GM19395 (cell line): ENCODE measurements at regions not wholly inside any gene's neighbourhood (a gene's known extent, or its start where the extent isn't known, plus 50 kb on each side); places are given as distances from the start of the nearest gene placed in this dataset.

Experiments
- ATAC-seq: cut with Tn5 transposase; IDR thresholded peaks from one replicate; pipeline ENCODE4 v1.9.1; 2021; ENCODE audit warnings: mild to moderate bottlenecking, moderate library complexity; ENCODE audit not compliant: unreplicated experiment

DNA sequence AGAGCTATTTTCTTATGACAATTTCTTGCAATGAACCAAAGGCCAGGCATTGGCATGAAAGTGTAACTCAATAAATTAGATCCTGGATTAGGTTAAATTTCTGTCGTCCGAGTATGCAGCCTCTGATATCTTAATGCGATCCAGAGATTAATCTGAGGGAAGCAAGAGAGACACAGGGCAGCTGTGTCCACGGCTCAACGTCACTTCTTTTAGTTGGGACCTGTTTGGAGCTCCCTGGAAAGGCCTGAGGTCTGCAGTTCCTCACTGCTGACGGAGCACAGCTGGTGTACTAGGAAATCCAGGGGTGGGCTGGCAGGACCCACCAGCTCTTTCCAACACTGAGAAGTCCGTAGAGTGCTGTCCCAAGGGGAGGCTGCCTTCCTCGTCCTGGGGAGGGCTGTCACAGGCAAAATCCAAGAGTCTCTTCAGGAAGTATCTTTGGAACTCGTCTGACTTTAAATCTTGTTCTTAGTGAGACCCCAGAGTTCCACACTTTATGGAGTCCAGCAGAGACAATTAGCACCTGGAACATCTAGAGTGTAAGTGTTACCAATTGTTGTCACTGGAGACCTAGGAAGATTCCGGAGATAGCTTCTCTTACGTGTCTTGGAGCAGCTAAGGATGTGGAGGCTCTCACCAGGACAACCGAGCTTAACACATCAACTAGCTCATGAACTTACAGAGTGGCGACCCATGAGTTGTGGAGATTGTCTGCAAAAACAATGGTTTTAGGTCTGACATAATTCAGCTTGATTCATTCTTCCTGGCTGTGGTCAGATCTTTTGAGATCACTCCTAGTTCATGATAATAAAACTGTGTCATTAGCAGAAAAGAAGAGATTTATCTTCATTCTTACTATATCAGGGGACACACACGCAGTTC lies 173.7 kb downstream of the ACKR3 start:
- ATAC-seq: no peak

DNA sequence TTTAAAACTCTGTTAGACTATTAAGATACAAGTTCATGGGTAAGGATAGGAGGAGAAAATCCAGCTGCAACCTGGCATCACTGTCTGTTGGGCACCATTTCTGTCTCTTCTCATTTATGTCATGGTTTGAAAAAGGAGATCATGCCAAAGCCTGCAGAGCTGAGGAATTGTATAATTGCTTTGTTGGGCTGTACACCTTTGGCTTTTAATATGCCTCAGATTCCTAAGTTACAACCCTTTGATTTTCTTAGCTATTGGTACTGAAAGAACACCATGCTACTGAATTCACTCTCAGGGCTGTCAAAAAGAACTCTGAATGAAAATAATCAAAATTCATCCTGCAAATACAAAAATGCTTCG lies 174.3 kb downstream of the ACKR3 start:
- no peak for ATAC-seq

- ATAC-seq: no peak
Measured at GRCh38 chr2:236744281-236744705, 174.7 kb downstream of the ACKR3 start.

DNA sequence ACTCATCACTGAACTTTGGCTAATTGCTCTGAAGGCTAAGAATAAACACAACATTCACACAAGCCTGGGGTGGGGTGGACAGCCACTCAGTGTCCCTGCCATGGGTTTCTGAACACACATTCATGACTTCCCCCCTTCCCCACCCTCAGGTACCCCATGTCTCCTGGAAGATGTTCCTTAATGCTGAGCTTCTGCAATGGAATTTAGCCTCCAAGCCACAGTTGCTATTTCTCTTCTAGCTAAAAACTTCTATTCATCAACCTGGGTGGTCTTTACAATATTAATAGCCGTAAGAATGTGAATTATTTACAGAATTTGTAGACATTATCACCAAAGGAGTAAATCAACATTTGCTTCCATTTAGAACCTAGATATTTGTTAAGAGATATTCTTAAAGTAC lies 175.1 kb downstream of the ACKR3 start:
- no peak for ATAC-seq

- ATAC-seq: no peak
Measured at GRCh38 chr2:236745420-236746210, 176.0 kb downstream of the ACKR3 start.

- ATAC-seq: no peak
Measured at GRCh38 chr2:236746833-236747232, 177.2 kb downstream of the ACKR3 start.

- ATAC-seq: no peak
Measured at GRCh38 chr2:236747426-236747825, 177.8 kb downstream of the ACKR3 start.

- ATAC-seq: no peak
Measured at GRCh38 chr2:236747925-236748324, 178.3 kb downstream of the ACKR3 start.

GRCh38 chr2:236748385-236748784 lies 178.8 kb downstream of the ACKR3 start:
- no peak for ATAC-seq

DNA sequence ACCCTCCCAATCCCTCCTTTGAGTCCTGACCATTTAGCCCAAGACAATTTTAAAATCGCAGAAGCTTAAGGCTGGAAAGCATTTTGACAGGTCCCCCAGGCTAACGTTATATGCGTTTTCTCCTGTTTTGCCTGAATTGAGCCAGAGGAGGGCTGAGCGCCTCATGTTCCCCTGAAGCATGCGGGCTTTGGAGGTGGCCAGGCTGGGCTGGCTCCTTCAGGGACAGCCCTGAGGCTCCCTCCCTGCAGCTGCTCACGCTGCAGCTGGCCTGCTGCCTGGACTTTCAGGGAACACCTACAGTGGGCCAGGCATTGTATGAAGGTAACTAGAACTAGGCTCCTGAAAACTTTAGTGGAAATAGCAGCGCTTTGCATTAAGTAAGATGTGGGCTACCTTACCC lies 179.2 kb downstream of the ACKR3 start:
- no peak for ATAC-seq

GRCh38 chr2:236749346-236749745 lies 179.7 kb downstream of the ACKR3 start:
- ATAC-seq: no peak

- no peak for ATAC-seq
Measured at GRCh38 chr2:236752096-236752495, 182.5 kb downstream of the ACKR3 start.

GRCh38 chr2:236753606-236754270 lies 184.1 kb downstream of the ACKR3 start:
- no peak for ATAC-seq

GRCh38 chr2:236754271-236754944 lies 184.8 kb downstream of the ACKR3 start:
- ATAC-seq: no peak

GRCh38 chr2:236755278-236755840 lies 185.7 kb downstream of the ACKR3 start:
- no peak for ATAC-seq

GRCh38 chr2:236758406-236758805 lies 188.8 kb downstream of the ACKR3 start:
- ATAC-seq: no peak

GRCh38 chr2:236760246-236760645 lies 190.6 kb downstream of the ACKR3 start:
- ATAC-seq: no peak

DNA sequence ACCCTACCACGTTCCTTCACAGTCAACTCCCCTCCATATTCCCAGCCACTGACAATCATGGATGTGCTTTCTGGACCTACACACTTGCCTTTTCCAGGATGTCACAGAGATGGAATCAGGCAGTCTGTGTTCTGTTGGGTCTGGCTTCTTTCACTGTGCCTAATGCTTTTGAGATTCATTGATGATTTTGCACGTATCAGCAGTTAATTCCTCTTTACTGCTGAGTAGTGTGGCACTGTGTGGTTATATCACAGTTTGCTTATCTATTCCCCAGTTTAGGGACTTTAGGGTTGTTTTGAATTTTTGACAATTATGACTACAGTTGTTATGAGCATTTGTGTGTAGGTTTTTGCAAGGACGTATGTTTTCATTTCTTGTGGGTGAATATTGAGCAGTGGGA lies 191.7 kb downstream of the ACKR3 start:
- no peak for ATAC-seq

DNA sequence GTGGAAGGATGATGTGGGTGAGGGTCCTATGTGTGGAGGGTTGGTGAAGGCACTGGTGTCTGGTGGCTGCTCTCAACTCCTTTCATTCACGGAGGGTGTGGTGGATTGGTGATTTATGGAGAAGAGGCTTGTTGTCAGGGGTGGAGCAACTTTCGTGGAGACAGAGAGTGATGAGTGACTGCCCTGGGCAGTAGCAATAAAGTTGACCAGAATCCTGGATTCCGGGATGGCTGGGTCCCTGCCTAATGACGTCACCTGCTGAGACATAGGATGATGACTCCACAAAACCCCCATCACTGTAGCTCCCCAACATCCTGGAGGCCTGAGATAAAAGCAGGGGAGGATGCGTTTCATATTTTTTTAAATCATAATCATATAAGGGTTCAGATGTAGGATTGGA lies 193.0 kb downstream of the ACKR3 start:
- ATAC-seq: no peak

- no peak for ATAC-seq
Measured at GRCh38 chr2:236763857-236764256, 194.2 kb downstream of the ACKR3 start.

GRCh38 chr2:236764716-236765115 lies 195.1 kb downstream of the ACKR3 start:
- ATAC-seq: no peak
